ENCODE measurements at regions not wholly inside any gene's neighbourhood (a gene's known extent, or its start where the extent isn't known, plus 50 kb on each side); places are given as distances from the start of the nearest gene placed in this dataset.

DNA sequence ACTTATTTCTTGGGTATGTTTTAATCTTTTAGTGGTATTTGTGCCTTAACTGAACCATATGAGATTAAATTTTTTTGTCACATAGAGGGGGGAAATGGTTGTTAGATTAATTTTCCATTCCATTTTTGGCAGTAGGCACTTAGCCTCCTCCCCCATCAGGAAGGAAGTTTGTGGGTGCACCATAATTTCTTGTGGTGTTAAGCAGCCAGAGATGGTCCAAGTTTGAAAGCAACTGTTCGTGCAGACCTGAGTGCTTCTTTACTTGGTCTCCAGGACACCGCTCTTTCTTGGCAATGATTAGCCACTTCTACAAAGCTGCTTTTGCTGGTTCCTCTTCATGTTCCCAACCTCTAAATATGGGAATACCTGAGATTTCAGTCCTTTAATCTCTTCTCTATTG is 92.7 kb upstream of the RPL34 start:
- TF ChIP-seq, protein P1, sequence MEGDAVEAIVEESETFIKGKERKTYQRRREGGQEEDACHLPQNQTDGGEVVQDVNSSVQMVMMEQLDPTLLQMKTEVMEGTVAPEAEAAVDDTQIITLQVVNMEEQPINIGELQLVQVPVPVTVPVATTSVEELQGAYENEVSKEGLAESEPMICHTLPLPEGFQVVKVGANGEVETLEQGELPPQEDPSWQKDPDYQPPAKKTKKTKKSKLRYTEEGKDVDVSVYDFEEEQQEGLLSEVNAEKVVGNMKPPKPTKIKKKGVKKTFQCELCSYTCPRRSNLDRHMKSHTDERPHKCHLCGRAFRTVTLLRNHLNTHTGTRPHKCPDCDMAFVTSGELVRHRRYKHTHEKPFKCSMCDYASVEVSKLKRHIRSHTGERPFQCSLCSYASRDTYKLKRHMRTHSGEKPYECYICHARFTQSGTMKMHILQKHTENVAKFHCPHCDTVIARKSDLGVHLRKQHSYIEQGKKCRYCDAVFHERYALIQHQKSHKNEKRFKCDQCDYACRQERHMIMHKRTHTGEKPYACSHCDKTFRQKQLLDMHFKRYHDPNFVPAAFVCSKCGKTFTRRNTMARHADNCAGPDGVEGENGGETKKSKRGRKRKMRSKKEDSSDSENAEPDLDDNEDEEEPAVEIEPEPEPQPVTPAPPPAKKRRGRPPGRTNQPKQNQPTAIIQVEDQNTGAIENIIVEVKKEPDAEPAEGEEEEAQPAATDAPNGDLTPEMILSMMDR (IDR thresholded peaks at IDR 0.05), result no peak
- TF ChIP-seq POLR2A (IDR thresholded peaks at IDR 0.05) (no peak), POLR2AphosphoS5 (IDR thresholded peaks at IDR 0.05) (no peak), EP300 (IDR thresholded peaks at IDR 0.05) (no peak)
